OCI-LY3 (cell line): ENCODE measurements at regions not wholly inside any gene's neighbourhood (a gene's known extent, or its start where the extent isn't known, plus 50 kb on each side); places are given as distances from the start of the nearest gene placed in this dataset.

Source experiments
- EZH2phosphoT487 ChIP-seq: fragments of 200-600 bp; shearing (Covaris generic); IDR thresholded peaks from 2 replicates; pipeline ENCODE4 v1.6.1; 2018; ENCODE audit warnings: antibody characterized with exemption, mixed run types, low read depth
- TF ChIP-seq, protein P1 (sequence below): fragments of 200-600, 300-600 bp; sonication (generic); IDR thresholded peaks from 2 replicates; pipeline ENCODE4 v1.5.1; 2014; ENCODE audit warnings: antibody characterized with exemption, low read length, low read depth

DNA sequence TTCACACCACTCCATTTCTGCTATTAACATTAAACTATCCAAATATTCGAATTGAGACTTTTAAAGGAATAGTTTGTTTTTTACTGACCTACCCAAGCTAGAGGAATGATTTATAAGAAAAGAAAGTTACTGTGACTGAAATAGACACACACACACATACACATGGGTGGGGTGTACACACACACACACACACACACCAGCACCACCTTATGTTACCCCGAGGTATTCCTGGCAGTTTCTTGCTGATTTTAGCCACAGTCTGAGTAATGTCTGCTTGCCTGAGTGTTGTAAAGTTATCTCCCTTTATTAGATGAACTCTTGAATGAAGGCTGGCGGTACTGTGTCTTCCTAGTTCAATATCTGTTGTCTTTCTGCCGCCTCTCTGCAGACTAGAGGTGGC, 91.3 kb upstream of the PRKG1 start:
- TF ChIP-seq, protein P1, sequence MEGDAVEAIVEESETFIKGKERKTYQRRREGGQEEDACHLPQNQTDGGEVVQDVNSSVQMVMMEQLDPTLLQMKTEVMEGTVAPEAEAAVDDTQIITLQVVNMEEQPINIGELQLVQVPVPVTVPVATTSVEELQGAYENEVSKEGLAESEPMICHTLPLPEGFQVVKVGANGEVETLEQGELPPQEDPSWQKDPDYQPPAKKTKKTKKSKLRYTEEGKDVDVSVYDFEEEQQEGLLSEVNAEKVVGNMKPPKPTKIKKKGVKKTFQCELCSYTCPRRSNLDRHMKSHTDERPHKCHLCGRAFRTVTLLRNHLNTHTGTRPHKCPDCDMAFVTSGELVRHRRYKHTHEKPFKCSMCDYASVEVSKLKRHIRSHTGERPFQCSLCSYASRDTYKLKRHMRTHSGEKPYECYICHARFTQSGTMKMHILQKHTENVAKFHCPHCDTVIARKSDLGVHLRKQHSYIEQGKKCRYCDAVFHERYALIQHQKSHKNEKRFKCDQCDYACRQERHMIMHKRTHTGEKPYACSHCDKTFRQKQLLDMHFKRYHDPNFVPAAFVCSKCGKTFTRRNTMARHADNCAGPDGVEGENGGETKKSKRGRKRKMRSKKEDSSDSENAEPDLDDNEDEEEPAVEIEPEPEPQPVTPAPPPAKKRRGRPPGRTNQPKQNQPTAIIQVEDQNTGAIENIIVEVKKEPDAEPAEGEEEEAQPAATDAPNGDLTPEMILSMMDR = no peak
- no peak for TF ChIP-seq EZH2phosphoT487
